HG03097 (cell line): ENCODE measurements at regions not wholly inside any gene's neighbourhood (a gene's known extent, or its start where the extent isn't known, plus 50 kb on each side); places are given as distances from the start of the nearest gene placed in this dataset.

Experiments used
- ATAC-seq: cut with Tn5 transposase; IDR thresholded peaks from one replicate; pipeline ENCODE4 v1.9.1; 2021; ENCODE audit not compliant: unreplicated experiment, low FRiP score

- ATAC-seq: no peak
Observed at GRCh38 chr13:95352486-95352885, 51.2 kb upstream of the ABCC4 start.

GRCh38 chr13:95354156-95354555 lies 52.9 kb upstream of the ABCC4 start:
- ATAC-seq: no peak

GRCh38 chr13:95354680-95355487 lies 53.6 kb upstream of the ABCC4 start:
- no peak for ATAC-seq

DNA sequence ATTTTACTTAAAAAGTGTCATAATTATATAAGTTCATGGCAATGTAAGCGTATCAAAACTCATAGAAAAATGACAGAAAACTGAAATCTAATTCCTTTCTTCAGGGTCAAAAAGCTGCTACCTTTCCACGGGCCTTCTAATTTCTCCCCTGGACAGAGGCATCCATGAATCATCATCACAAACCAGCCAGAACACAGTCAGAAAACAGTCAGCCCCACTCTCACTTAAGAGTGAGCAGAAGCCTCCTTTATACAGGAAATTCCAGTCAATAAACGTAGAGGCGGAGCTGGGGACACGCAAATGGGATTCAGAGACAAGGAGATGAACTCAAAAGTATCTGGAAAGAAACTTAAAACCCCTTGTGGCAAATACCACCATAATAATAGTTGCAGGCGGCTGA lies 54.2 kb upstream of the ABCC4 start:
- no peak for ATAC-seq

- ATAC-seq: no peak
Observed at GRCh38 chr13:95356916-95357315, 55.7 kb upstream of the ABCC4 start.

DNA sequence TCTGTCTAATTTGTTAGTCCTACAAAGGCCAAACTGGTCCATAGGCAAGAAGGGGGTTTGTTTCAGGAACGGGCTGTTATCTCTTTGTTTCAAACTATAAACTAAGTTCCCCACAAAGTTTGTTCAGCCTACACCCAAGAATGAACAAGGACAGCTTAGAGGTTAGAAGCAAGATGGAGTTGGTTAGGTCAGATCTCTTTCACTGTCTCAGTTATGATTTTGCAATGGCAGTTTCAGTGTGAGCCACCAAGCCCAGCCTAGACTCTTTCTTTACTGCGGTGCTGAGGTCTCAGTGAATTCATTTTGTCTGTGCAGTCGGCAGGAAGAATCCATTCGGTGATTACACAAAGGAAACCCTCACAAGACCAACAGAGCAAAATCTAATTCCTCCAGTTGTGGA lies 56.6 kb upstream of the ABCC4 start:
- no peak for ATAC-seq

GRCh38 chr13:95360052-95360451 lies 58.8 kb upstream of the ABCC4 start:
- ATAC-seq: no peak

DNA sequence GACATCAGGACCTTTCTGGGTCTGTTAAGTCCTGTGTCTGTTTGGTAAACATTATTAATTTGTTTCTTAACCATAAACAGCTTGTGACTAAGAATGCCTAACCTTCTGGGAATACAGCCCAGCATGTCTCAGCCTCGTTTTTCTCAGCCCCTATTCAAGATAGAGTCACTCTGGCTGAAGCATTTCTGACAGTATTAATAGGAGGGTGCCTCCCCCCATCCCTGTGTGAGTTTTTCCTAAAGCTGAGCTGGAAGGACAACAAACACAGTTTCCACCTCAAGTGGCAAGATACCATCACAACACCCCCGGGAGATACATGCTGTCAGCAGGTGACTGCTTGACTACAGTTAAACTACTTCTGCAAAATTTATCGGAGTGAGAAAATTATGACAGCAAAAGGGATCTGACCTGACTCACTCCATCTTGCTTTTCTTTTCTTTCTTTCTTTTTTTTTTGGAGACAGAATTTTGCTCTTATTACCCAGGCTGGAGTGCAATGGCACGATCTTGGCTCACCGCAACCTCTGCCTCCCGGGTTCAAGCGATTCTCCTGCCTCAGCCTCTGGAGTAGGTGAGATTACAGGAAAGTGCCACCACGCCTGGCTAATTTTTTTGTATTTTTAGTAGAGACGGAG lies 59.3 kb upstream of the ABCC4 start:
- no peak for ATAC-seq

DNA sequence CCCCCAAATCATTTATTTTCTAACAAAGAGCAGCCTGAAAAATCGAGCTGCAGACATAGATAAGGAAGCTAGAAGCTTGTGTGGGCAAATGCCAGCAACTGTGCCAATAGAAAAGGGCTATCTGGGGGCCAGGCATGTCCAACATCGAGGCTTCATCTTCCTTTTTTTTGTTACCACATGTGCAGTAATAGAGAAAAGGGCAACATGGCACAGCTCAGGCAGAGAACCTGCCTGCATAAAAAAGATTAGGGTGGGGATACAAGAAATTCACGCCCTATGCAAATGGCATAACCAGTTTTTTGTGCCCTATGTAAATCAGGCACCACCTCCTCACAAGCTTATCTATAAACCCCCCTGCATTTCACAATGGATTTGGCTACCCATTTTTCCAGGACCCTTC lies 60.4 kb upstream of the ABCC4 start:
- no peak for ATAC-seq

DNA sequence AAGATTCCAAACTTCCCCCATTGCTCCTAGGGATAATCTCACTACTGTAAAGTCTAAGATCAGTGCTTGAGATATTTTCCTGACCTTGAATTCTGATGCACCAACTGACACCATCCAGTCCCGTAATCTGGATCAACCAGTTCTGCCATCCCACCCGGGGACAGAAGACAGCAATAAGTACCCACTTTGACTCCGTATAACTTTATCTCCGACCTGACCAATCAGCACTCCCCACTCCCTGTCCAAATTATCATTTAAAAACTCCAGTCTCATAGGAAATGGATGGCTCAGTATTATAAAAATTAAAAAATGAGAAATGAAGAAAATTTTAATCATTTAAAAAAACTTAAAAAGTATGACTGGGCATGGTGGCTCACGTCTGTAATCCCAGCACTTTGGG lies 61.4 kb upstream of the ABCC4 start:
- no peak for ATAC-seq

DNA sequence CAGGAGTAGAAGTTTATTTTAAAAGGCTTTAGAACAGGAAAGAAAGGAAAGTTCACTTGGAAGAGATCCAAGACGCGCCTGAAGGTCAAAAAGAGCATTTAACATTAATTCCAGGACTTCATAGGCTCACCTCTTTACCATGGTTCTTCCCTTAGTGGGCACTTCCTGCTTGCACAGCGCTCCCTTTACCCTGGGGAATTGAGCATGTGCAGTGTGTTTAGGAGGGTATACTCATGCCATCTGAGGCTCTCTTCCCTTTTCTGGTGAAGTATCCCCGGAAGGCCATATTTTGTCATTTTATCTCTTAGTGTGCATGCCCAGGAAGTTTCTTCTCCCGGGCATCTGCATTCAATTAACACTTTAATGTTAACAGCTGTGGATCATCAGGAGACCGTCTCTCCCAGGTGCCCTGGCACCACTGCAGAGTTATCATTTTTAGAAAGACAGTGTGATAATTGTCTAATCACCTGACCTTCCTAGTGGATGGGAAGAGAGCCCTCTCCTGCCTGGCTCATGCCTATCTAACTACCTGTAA lies 66.1 kb upstream of the ABCC4 start:
- ATAC-seq: no peak

DNA sequence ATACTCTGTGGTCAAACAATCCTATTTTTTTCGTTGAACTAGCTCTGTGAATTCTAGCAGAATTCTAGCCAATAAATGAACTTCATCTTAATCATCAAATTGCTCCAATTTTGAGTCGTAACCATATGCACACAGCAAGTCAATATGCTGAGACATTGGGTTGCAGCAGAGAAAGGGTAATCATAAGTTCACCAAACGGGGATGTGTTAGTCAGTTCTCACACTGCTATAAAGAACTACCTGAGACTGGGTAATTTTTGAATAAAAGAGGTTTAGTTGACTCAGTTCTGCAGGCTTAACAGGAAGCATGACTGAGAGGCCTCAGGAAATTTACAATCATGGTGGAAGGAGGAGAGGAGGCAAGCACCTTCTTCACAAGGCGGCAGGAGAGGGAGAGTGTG lies 67.7 kb upstream of the ABCC4 start:
- ATAC-seq: no peak

GRCh38 chr13:95375706-95376105 lies 74.5 kb upstream of the ABCC4 start:
- no peak for ATAC-seq

DNA sequence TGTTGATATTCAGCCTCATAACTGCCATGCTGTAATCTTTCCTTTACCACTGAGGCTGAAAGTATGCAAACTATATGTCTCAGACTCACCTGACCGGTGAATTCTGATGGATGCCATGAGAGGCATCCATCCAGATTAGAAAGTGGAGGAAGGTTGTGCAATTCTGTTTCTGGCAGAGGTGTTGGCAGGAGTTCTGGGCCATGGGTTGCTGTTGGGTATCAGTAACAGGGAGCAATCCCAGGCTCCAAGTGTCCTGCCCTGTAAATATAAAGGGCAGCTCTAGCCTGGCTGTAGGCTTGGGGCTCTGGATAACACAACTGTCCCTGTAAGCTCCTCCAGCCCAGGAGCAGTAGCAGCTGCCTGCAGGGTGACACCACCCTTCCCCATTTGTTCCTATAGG lies 77.4 kb upstream of the ABCC4 start:
- no peak for ATAC-seq

GRCh38 chr13:95380468-95381211 lies 79.4 kb upstream of the ABCC4 start:
- ATAC-seq: peak; percentile 91

DNA sequence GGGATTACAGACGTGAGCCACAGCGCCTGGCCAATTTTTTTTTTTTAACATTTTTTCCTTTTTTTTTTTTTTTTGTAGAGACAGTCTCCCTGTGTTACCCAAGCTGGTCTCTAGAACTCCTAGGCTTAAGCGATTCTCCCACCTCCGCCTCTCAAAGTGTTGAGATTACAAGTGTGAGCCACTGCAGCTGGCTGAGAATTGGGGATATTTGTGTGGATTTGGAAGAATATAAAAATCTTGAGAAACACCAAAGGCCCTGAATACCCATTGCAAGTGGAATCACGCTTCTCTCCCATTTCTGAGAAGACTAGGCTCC lies 79.9 kb upstream of the ABCC4 start:
- no peak for ATAC-seq

DNA sequence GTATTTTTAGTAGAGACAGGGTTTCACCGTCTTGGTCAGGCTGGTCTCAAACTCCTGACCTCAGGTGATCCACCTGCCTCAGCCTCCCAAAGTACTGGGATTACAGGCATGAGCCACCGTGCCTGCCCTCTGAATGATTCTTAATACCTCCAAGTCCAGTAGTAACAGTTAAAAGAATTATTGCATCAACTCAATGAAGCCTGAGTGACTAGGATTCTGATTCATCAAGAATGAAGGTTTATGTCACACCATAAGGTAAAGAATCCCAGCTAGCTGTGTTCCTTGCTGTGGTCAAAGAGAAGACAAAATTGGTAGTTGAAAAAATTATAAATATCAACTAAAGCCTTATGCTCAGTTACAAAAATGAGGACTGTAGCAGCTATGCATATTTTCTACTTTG lies 81.2 kb upstream of the ABCC4 start:
- no peak for ATAC-seq

GRCh38 chr13:95382916-95383315 lies 81.7 kb upstream of the ABCC4 start:
- no peak for ATAC-seq

- no peak for ATAC-seq
Observed at GRCh38 chr13:95385373-95385772, 84.1 kb upstream of the ABCC4 start.

GRCh38 chr13:95385798-95386197 lies 84.5 kb upstream of the ABCC4 start:
- ATAC-seq: no peak

DNA sequence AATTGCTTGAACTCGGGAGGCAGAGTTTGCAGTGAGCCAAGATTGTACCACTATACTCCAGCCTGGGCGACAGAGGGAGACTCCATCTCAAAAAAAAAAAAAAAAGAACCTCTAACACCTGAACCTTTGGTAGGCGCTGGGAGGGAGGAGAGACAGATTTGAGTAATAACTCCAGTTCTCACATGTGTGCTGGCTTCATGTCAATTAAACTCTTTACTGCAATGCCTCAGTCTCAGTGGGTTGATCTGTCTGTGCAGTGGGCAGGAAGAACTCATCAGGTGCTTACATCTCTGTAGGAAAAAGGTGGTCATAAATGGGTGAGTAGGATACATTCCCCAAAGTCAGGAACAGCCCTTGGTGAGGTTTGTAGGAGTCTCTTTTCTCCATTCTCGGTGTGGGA lies 85.1 kb upstream of the ABCC4 start:
- no peak for ATAC-seq
